GM12878 (cell line): ENCODE measurements at regions not wholly inside any gene's neighbourhood (a gene's known extent, or its start where the extent isn't known, plus 50 kb on each side); places are given as distances from the start of the nearest gene placed in this dataset.

Experiments used
- ESRRA ChIP-seq: IDR thresholded peaks from 2 replicates; pipeline ENCODE4 v1.6.1; 2012; ENCODE audit warnings: mild to moderate bottlenecking, low read length, improper control_type of control experiment
- POLR2A ChIP-seq: IDR thresholded peaks from 2 replicates; pipeline ENCODE4 v1.6.1; 2011; ENCODE audit warnings: low read depth, mild to moderate bottlenecking, low read length
- SMC3 ChIP-seq: IDR thresholded peaks from 2 replicates; pipeline ENCODE4 v1.6.1; 2011; ENCODE audit warnings: low read length, improper control_type of control experiment, borderline replicate concordance
- ZZZ3 ChIP-seq: IDR thresholded peaks from 2 replicates; pipeline ENCODE4 v1.6.1; 2011; ENCODE audit warnings: low read depth; ENCODE audit not compliant: control insufficient read depth, insufficient read length
- TF ChIP-seq, protein P1 (sequence below): fragments of 150-350 bp; IDR thresholded peaks from 2 replicates; pipeline ENCODE4 v1.6.1; 2016; ENCODE audit warnings: low read depth, low read length
- TF ChIP-seq, protein P2 (sequence below): fragments of 450-650 bp; IDR thresholded peaks from 2 replicates; pipeline ENCODE4 v1.6.1; 2017; ENCODE audit warnings: mild to moderate bottlenecking, moderate library complexity
- TF ChIP-seq, protein P3 (sequence below): IDR thresholded peaks from 2 replicates; pipeline ENCODE4 v1.6.1; 2012; ENCODE audit warnings: low read depth, low read length, improper control_type of control experiment

DNA sequence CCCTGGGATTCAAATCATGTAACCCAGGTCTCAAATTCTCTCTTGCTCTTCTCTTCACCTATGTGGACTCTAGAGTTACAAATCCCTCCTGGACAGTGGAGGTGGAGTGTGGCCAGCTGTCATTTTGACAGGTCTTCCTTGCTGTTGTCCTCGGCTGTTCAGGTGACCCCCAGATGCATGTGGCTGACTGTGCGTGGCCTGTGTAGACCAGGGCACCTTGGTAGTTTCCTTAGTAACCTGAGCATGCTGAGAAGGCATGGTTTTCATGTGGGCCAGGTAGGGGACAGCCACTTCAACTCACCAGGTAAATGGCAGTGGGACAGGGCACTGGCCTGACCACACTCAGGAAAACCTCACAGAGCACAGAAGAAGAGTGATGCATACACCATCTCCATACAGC lies 155.0 kb upstream of the TSHZ3 start:
- TF ChIP-seq POLR2A (no peak), ZZZ3 (no peak), ESRRA (no peak), SMC3 (no peak)
- TF ChIP-seq, protein P1, sequence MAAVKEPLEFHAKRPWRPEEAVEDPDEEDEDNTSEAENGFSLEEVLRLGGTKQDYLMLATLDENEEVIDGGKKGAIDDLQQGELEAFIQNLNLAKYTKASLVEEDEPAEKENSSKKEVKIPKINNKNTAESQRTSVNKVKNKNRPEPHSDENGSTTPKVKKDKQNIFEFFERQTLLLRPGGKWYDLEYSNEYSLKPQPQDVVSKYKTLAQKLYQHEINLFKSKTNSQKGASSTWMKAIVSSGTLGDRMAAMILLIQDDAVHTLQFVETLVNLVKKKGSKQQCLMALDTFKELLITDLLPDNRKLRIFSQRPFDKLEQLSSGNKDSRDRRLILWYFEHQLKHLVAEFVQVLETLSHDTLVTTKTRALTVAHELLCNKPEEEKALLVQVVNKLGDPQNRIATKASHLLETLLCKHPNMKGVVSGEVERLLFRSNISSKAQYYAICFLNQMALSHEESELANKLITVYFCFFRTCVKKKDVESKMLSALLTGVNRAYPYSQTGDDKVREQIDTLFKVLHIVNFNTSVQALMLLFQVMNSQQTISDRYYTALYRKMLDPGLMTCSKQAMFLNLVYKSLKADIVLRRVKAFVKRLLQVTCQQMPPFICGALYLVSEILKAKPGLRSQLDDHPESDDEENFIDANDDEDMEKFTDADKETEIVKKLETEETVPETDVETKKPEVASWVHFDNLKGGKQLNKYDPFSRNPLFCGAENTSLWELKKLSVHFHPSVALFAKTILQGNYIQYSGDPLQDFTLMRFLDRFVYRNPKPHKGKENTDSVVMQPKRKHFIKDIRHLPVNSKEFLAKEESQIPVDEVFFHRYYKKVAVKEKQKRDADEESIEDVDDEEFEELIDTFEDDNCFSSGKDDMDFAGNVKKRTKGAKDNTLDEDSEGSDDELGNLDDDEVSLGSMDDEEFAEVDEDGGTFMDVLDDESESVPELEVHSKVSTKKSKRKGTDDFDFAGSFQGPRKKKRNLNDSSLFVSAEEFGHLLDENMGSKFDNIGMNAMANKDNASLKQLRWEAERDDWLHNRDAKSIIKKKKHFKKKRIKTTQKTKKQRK, result no peak
- TF ChIP-seq, protein P2, sequence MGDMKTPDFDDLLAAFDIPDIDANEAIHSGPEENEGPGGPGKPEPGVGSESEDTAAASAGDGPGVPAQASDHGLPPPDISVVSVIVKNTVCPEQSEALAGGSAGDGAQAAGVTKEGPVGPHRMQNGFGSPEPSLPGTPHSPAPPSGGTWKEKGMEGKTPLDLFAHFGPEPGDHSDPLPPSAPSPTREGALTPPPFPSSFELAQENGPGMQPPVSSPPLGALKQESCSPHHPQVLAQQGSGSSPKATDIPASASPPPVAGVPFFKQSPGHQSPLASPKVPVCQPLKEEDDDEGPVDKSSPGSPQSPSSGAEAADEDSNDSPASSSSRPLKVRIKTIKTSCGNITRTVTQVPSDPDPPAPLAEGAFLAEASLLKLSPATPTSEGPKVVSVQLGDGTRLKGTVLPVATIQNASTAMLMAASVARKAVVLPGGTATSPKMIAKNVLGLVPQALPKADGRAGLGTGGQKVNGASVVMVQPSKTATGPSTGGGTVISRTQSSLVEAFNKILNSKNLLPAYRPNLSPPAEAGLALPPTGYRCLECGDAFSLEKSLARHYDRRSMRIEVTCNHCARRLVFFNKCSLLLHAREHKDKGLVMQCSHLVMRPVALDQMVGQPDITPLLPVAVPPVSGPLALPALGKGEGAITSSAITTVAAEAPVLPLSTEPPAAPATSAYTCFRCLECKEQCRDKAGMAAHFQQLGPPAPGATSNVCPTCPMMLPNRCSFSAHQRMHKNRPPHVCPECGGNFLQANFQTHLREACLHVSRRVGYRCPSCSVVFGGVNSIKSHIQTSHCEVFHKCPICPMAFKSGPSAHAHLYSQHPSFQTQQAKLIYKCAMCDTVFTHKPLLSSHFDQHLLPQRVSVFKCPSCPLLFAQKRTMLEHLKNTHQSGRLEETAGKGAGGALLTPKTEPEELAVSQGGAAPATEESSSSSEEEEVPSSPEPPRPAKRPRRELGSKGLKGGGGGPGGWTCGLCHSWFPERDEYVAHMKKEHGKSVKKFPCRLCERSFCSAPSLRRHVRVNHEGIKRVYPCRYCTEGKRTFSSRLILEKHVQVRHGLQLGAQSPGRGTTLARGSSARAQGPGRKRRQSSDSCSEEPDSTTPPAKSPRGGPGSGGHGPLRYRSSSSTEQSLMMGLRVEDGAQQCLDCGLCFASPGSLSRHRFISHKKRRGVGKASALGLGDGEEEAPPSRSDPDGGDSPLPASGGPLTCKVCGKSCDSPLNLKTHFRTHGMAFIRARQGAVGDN, result no peak
- TF ChIP-seq, protein P3, sequence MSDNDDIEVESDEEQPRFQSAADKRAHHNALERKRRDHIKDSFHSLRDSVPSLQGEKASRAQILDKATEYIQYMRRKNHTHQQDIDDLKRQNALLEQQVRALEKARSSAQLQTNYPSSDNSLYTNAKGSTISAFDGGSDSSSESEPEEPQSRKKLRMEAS, result no peak
